Forelimb muscle (tissue), 1 donor: ENCODE measurements at regions not wholly inside any gene's neighbourhood (a gene's known extent, or its start where the extent isn't known, plus 50 kb on each side); places are given as distances from the start of the nearest gene placed in this dataset.
A peak's percentile ranks its signal among the peaks of the same experiment; 100 is the strongest.

ENCODE experiments used
- DNase-seq: peaks from one replicate; pipeline ENCODE4 v3.0.0-alpha.2; 2013; ENCODE audit warnings: low read depth

DNA sequence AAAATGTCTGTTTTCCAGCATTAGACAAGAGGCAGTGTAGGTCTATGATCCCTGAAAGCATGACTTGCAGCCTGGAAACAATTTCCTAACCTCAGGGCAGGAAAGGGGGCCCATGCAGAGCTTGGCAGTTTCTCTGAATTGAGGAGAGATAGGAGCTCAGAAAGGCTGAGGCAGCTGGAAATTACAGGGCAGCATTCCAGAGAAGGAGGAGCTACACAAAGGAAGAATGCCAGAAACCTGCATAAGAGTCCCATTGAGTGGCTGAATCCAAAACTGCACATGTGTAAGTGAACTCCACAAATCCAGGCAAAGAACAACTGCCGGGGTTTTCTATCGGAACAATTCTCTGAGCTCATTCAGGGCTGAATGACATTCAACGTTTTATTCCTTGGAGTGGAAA is 346.8 kb downstream of the PIK3R1 start:
- peak; percentile 87 for DNase-seq

DNA sequence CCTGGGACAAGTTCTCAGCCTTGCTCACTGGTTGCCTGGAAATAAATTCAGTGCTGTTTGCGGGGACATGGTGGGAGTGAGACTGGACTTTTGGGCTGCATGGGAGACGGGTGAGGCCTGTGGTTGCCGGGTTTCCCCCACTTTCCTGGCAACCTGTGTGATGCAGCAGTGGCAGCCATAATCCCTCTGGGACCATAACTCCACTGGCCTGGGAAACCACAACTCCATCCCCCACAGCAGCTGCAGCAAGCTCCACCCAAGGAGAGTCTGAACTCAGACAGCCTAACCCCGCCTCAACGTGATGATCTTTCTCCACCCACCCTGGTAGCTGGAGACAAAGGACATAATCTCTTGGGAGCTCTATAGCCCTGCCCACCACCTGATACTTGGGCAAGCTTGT is 349.9 kb downstream of the PIK3R1 start:
- DNase-seq: no peak

- DNase-seq: no peak
Measured at GRCh38 chr5:68576805-68577204, 361.2 kb downstream of the PIK3R1 start.

GRCh38 chr5:68582284-68582683 is 366.7 kb downstream of the PIK3R1 start:
- DNase-seq: no peak

DNA sequence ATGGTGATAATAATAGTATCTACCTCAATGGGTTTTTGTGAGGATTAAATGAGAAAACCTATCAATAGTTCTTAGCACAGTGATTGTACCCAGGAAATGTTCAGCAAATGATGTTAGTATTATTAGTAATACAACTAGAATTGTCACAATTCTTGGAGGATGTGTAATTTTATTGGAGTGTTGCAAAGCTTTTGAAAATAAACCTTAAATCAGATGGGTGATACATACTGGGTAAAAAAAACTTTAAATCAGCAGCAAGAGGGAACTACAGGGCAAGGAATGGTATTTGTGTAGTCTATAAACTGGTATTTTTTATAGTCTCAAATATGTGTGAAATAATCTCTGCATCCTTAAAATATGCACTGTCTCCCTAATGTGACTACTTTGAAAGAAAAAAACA is 371.6 kb downstream of the PIK3R1 start:
- DNase-seq: no peak

GRCh38 chr5:68591850-68592249 is 376.3 kb downstream of the PIK3R1 start:
- no peak for DNase-seq

DNA sequence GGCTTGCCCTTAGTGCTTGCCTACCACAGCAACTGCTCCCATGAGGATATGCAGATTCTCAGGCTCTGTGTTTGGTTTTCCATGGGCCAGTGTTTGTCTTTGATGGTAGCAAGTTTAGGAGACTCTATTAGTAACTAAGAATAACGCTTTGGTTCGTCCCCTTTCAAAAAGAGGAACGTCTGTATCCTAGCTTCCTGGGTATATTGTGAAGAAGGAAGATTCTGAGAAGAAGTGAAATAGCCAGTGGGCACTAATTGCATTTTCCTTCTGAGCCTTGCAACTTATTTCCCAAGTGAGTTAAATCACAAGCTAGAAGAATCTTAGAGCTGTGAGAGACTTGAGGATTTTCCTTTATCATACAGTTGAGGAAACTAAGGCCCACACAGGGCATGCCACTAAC is 376.8 kb downstream of the PIK3R1 start:
- DNase-seq: no peak

- no peak for DNase-seq
Measured at GRCh38 chr5:68593211-68593671, 377.7 kb downstream of the PIK3R1 start.

GRCh38 chr5:68612972-68613371 is 397.4 kb downstream of the PIK3R1 start:
- DNase-seq: no peak

- no peak for DNase-seq
Measured at GRCh38 chr5:68618501-68618900, 402.9 kb downstream of the PIK3R1 start.

GRCh38 chr5:68627001-68627400 is 411.4 kb downstream of the PIK3R1 start:
- no peak for DNase-seq

DNA sequence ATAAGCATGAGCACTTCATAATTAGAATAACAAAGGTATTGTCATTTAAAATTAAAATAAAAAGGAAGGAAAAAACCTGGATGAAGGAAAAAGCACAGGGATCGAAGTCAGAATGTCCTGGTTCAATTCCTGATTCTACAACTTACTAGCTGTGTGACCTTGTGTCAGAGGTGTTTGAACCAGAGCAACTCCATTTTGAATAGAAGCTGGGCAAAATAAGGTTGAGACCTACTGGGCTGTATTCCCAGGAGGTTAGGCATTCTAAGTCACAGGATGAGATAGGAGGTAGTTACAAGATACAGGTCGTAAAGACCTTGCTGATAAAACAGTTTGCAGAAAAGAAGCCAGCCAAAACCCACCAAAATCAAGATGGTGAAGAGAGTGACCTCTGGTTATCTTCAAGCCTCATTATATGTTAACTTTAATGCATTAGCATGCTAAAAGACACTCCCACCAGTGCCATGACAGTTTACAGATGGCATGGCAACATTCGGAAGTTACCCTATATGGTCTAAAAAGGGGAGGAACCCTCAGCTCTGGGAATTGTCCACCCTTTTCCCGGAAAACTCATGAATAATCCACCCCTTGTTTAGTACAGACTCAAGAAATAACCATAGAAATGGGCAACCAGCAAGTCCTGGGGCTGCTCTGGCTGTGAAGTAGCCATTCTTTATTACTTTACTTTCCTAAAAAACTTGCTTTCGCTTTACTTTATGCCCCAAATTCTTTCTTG is 412.7 kb downstream of the PIK3R1 start:
- DNase-seq: no peak

DNA sequence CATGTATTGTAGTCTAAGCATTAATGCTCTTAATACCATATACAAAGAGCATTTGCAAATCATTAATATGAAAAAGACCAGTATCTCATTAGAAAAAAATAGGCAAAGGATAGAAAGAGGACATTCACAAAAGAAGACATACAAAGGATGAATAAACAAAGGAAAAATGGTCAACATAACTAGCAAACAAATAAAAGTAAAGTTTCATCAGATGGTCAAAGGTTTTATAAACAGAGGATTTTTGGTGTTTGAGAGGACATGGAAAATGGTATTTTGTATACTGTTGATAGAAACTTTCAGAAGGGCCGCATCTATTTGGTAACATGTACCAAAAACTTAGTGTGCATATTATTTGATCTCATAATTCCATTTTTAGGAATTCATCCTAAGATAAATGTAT is 414.8 kb downstream of the PIK3R1 start:
- no peak for DNase-seq

DNA sequence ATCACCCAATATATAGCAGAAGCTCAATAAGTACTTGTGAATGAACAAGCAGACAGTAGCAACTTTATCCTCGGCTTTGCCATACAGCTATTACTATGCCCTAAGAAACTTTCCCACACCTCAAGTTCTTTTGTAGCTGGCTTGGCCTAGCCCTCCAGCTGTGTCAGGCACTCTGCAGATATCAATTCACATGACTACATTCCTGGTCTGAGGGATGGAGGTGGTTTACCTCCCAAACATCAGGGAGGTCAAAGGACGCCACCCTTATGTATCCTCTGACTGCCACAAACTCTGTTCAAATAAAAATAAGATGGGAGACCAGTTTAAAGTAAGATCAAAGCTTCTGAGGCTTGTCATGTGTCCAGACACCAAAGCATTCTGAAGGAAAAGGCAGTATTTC is 416.3 kb downstream of the PIK3R1 start:
- DNase-seq: no peak

DNA sequence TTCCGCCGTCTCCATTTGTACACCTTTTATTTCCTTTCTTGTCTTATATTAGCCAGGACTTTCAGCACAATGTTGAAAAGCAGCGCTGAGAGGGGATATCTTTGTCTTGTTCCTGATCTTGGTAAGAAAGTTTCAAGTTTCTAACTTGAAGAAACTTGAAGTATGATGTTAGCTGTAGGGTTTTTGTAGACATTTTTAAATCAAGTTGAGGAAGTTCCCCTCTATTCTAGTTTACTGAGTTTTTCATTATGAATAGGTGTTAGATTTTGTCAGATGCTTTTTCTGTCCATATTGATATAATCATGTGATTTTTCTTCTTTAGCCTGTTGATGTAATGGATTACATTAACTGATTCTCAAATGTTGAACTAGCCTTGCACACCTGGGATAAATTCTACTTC is 425.7 kb downstream of the PIK3R1 start:
- DNase-seq: no peak

DNA sequence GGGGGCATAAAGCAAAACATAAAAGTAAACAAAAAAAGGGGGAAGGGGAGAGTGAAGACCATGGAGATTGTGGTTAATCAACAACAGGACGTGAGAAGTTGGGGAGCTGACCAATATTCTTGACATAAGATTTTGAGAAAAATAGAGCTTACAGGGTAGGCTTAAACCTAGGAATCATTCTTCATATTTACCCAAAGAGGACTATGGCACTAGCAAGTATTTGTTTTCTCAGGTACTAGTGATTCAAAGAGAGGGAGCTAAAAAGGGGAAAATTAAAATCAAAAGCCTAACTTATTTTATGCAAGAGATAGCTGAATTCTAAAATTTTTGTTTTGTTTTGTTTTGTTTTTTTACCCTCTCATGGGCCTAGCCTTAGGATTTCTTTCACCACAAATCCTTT is 427.5 kb downstream of the PIK3R1 start:
- no peak for DNase-seq

GRCh38 chr5:68644971-68645370 is 429.4 kb downstream of the PIK3R1 start:
- no peak for DNase-seq

- no peak for DNase-seq
Measured at GRCh38 chr5:68646144-68646543, 430.6 kb downstream of the PIK3R1 start.

- DNase-seq: no peak
Measured at GRCh38 chr5:68647743-68648142, 432.2 kb downstream of the PIK3R1 start.

DNA sequence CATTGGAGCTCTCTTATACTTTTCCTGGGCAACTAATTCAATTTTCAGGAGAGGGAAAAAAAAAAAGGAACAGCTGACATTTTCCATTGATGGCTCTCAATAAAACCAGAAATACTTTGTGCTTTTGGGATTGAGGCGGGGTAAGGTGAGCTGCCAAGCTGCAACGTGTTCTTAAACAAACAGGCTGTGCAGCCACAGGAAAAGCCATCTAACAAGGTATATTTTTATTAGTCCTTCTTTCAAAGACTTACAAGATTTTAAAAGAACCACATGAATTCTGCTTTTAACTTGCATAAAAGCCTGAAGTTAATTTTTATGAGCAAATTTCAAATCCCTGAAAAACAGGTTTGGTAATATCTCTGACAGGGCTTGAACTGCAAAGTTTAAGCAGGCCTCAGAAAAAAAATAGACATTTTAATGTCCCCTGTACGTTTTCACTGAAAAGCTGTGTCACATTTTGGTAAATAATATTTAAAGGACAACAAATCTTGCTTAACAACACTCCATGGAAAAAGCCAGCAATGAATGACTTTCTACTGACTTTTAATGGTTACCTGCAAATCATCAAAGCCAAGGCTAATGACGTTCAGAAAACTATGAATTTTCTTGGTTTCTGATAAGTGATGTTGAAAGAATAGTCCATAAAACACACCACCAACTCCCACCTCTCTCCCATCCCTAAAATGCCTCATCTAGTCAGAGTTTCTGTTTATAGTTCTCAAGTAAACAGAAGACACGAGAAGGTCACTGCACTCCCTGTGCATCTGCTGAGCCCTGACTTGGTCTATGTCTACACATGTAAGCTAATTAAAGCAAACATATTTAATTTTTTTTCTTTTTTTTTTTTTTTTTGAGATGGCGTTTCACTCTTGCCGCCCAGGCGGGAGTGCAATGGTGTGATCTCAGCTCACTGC is 433.6 kb downstream of the PIK3R1 start:
- DNase-seq: no peak

DNA sequence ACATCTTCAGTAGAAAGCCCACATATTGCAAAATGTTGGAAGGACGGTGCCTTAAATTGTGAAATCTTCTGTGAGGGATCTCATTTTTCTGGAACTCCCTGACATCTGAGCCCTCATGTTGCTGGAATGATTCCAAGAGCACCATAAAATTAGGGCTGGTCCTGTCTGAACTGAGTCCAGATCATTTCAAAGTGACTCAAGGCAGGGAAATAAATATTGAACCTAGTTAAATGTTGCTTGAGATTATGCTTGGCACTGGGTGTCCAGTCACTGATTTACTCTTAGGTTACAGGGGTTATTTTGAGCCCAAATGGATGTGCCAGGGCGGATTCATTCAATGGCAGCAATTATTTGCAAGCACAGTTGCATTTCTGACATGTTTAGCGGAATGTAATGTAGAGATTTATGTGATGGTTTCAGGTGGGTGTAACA is 437.0 kb downstream of the PIK3R1 start:
- DNase-seq: no peak

DNA sequence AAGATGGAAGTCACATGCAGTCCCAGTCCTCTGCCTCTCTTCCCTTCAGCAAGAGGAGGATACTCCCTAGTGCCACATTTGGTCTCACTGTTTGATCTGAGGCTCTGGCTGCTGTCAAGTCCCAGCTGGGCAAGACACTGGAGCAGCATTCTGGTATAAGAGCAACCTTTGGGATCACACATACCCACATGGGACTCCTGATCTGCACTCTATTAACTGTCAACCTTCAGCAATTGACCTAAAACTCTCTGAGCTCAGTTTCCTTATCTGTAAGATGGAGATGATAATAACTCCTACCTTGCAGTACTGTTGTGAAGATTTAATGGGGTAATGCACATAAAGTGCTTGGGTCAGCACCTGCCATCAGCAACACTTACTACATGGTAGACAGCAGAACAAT is 437.9 kb downstream of the PIK3R1 start:
- no peak for DNase-seq
